Left colon (tissue), 2 donors: ENCODE measurements at regions not wholly inside any gene's neighbourhood (a gene's known extent, or its start where the extent isn't known, plus 50 kb on each side); places are given as distances from the start of the nearest gene placed in this dataset.

Experiments used
- ATAC-seq: fragments of 200-7000 bp; cut with Tn5 transposase; one replicate; pipeline ENCODE4 v1.9.1; 2020; ENCODE audit warnings: mild to moderate bottlenecking, moderate library complexity
- DNase-seq, 2 donors: peaks; one replicate each; pipeline ENCODE4 v3.0.0-alpha.2; 2020
- intact Hi-C, 2 donors: fragments of 100-400 bp; cut with DNase I in 1 of 2; cut with micrococcal nuclease in 1 of 2; formaldehyde crosslinking; loops; one replicate each; pipeline versions ENCODE4 v1.11.2 to v1.14.0; 2022; cut with DNase I, micrococcal nuclease
- donor health status: DM: no; HTN: no; CAD: no.
- donor health status: DM: yes; HTN: yes; CAD: no.

GRCh38 chr5:53201746-53202145 is 92.2 kb upstream of the MOCS2 start:
- no peak for DNase-seq
- intact Hi-C loops, result no loop called here

GRCh38 chr5:53206562-53206961 is 97.0 kb upstream of the MOCS2 start:
- intact Hi-C loops, result no loop called here
- ATAC-seq, result no peak
- DNase-seq, result no peak

More at GRCh38 chr5:53201746-53202145, 92.2 kb upstream of the MOCS2 start:
- ATAC-seq, result no peak

GRCh38 chr5:53211799-53212198 is 102.2 kb upstream of the MOCS2 start:
- DNase-seq, result no peak
- ATAC-seq, result no peak
- intact Hi-C loops, result no loop called here

GRCh38 chr5:53219174-53219573 is 109.6 kb upstream of the MOCS2 start:
- no peak for ATAC-seq
- intact Hi-C loops, result no loop called here

GRCh38 chr5:53219610-53220009 is 110.1 kb upstream of the MOCS2 start:
- intact Hi-C loops, result no loop called here

More at GRCh38 chr5:53219174-53219573, 109.6 kb upstream of the MOCS2 start:
- DNase-seq, result no peak

GRCh38 chr5:53233645-53234405 is 124.3 kb upstream of the MOCS2 start:
- DNase-seq (no peak), ATAC-seq (no peak)
- intact Hi-C loops, result no loop called here

More at GRCh38 chr5:53219610-53220009, 110.1 kb upstream of the MOCS2 start:
- DNase-seq (no peak), ATAC-seq (no peak)

GRCh38 chr5:53236683-53237082 is 127.1 kb upstream of the MOCS2 start:
- intact Hi-C loops, result no loop called here
- DNase-seq (no peak), ATAC-seq (no peak)

GRCh38 chr5:53237876-53238275 is 128.3 kb upstream of the MOCS2 start:
- DNase-seq (no peak), ATAC-seq (no peak)
- intact Hi-C loops, result no loop called here

GRCh38 chr5:53239301-53239990 is 129.9 kb upstream of the MOCS2 start:
- no peak for DNase-seq
- intact Hi-C loops, result no loop called here
- no peak for ATAC-seq

- intact Hi-C loops, result no loop called here
- DNase-seq, result no peak
These were observed 131.1 kb upstream of the MOCS2 start for GRCh38 chr5:53240661-53241060.

GRCh38 chr5:53241572-53241971 is 132.0 kb upstream of the MOCS2 start:
- no peak for DNase-seq
- intact Hi-C loops, result no loop called here
- ATAC-seq, result no peak

More at GRCh38 chr5:53240661-53241060, 131.1 kb upstream of the MOCS2 start:
- ATAC-seq, result no peak

- ATAC-seq (no peak), DNase-seq (no peak)
- intact Hi-C loops, result no loop called here
These were observed 133.8 kb upstream of the MOCS2 start for GRCh38 chr5:53243403-53243802.

GRCh38 chr5:53246042-53246836 is 136.7 kb upstream of the MOCS2 start:
- DNase-seq, result no peak
- ATAC-seq, result no peak
- intact Hi-C loops, result no loop called here

GRCh38 chr5:53249529-53250200 is 140.1 kb upstream of the MOCS2 start:
- intact Hi-C loops, result no loop called here
- ATAC-seq (no peak), DNase-seq (no peak)

GRCh38 chr5:53250201-53250550 is 140.6 kb upstream of the MOCS2 start:
- DNase-seq, result no peak
- intact Hi-C loops, result no loop called here

GRCh38 chr5:53253421-53253871 is 143.9 kb upstream of the MOCS2 start:
- intact Hi-C loops, result no loop called here
- ATAC-seq, result no peak
- no peak for DNase-seq

More at GRCh38 chr5:53250201-53250550, 140.6 kb upstream of the MOCS2 start:
- no peak for ATAC-seq

GRCh38 chr5:53256746-53257145 is 147.2 kb upstream of the MOCS2 start:
- intact Hi-C loops, result no loop called here
- ATAC-seq (no peak), DNase-seq (no peak)

- intact Hi-C loops, result no loop called here
- DNase-seq (no peak), ATAC-seq (no peak)
These were observed 148.3 kb upstream of the MOCS2 start for GRCh38 chr5:53257806-53258373.

GRCh38 chr5:53259176-53259575 is 149.6 kb upstream of the MOCS2 start:
- no peak for ATAC-seq
- DNase-seq, result no peak
- intact Hi-C loops, result no loop called here
